Stimulated activated CD4-positive, alpha-beta T cell treated with anti-CD3 and anti-CD28 coated beads, Interleukin-2, amount 100 ng/mL, for 48 hours (primary cell): ENCODE measurements at regions not wholly inside any gene's neighbourhood (a gene's known extent, or its start where the extent isn't known, plus 50 kb on each side); places are given as distances from the start of the nearest gene placed in this dataset.
"Not testable (repeated sequence)": the region's sequence is repeated elsewhere in the genome, so short reads cannot be mapped to it uniquely, and the experiment has no call there.

ENCODE experiments used
- DNase-seq, 2 donors: peaks; one replicate each; pipeline ENCODE4 v3.0.0-alpha.2; 2020

DNA sequence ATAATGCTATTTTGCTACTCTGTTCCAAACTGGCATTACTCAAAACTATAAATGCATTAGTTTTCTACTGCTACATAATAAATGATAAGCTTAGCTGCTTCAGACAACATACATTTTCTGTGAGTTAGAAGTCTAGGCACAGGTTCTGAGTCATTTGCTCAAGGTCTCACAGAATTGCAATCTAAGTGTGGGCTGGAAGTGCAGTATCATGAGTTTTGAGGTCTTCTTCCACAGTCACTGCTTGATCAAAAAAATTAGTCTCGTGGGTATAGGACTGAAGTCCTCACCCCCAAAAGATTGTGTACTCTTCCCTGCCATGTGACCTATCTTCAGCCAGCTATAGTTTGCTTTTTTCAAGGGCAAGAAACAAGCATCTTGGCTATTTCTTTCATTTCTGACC lies 676.9 kb downstream of the ADCYAP1 start:
- no peak for DNase-seq

GRCh38 chr18:1585881-1586488 lies 681.3 kb downstream of the ADCYAP1 start:
- no peak for DNase-seq

DNA sequence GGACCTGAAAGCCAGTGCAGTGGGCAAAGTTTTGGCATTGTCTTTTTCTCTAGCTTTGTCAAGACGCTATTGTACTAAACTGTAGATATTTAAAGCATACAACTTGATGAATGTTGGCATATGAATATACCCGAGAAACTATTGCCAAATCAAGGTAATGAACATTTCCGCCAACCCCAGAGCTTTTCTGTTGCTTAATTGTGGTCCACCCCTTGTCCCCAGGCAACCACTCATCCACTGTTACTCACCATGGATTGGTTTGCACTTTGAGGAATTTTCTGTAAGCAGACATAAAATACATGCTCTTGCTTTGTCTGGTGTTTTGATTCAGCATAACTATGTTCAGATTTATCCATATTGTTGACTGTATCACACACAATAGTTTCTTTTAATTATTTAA lies 688.4 kb downstream of the ADCYAP1 start:
- DNase-seq: no peak

GRCh38 chr18:1595195-1595594 lies 690.5 kb downstream of the ADCYAP1 start:
- no peak for DNase-seq

DNA sequence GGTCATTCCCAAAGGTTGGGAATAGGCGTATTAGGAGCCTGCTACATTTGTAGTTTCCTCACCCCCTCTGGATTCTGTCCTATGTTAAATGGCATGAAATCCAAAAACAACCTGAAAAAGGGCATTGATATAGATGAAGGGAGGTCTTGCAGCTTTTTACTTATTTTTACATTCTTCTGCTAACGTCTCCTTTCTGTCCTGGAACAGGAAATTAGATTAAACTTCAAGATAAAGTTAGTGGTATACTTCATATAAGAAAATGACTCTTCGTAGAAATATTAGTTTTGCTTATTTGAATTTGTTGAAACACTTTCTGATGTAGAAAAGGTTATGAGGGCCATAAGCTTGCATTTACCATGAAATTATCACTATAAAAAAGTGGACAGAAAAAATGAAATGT lies 694.5 kb downstream of the ADCYAP1 start:
- no peak for DNase-seq

GRCh38 chr18:1604751-1605150 lies 700.1 kb downstream of the ADCYAP1 start:
- no peak for DNase-seq

- DNase-seq: no peak
Measured at GRCh38 chr18:1618364-1618763, 713.7 kb downstream of the ADCYAP1 start.

DNA sequence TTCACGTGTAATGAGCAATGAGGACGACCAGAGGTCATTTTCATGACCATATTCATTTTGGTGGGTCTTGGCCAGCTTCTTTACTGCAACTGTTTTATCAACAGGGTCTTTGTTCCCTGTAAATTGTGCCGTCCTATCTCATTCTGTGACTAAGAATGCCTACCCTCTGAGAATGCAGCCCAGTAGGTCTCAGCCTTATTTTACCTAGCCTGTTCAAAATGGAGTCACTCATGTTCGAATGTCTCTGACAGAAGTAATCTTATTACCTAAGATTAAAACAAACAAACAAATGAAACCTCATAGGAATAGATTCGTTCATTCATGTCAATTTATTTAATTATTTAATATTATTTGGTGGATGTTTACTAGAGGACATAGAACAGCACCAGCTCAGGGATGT lies 714.8 kb downstream of the ADCYAP1 start:
- no peak for DNase-seq

GRCh38 chr18:1624612-1625011 lies 719.9 kb downstream of the ADCYAP1 start:
- DNase-seq: no peak

- no peak for DNase-seq
Measured at GRCh38 chr18:1627494-1627893, 722.8 kb downstream of the ADCYAP1 start.

DNA sequence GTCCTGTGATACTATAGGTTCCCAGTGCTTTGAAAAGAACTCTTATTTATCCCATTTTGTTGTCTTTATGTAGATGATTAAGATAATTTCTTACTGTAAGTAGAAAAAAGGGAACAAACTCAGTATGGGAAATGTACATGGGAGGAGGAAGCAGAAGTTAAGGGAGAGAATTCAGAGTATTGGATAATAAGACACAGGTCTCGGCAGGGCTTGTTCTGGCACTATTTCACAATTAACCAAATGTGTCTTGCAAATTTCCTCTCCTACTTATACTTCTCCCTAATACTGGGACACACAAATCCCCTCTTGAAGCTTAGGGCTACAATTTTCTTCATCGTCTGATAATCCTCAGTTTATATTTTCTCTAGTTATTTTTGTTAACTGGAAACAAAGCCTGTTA lies 744.0 kb downstream of the ADCYAP1 start:
- no peak for DNase-seq

DNA sequence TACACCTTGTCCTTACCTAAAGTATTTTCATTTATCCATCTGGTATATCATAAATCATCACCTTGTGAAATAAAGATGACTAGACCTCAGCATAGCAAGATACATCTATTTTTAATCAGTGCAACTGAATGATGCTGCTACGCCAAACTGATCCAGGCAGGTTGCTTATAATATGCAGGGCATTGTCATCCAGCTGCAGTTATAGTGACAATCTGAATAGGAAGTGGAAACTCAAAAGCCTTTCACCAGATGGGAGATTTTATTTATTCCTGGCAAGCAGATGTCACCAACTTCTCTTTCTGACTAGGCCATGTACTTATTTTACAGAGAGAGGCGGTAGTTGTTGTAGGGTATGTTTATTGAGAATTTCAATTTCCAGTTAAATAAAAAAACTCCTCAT lies 747.3 kb downstream of the ADCYAP1 start:
- DNase-seq: no peak

- no peak for DNase-seq
Measured at GRCh38 chr18:1653873-1654272, 749.2 kb downstream of the ADCYAP1 start.

- DNase-seq: no peak
Measured at GRCh38 chr18:1657876-1658275, 753.2 kb downstream of the ADCYAP1 start.

- DNase-seq: no peak
Measured at GRCh38 chr18:1658908-1659566, 754.4 kb downstream of the ADCYAP1 start.

DNA sequence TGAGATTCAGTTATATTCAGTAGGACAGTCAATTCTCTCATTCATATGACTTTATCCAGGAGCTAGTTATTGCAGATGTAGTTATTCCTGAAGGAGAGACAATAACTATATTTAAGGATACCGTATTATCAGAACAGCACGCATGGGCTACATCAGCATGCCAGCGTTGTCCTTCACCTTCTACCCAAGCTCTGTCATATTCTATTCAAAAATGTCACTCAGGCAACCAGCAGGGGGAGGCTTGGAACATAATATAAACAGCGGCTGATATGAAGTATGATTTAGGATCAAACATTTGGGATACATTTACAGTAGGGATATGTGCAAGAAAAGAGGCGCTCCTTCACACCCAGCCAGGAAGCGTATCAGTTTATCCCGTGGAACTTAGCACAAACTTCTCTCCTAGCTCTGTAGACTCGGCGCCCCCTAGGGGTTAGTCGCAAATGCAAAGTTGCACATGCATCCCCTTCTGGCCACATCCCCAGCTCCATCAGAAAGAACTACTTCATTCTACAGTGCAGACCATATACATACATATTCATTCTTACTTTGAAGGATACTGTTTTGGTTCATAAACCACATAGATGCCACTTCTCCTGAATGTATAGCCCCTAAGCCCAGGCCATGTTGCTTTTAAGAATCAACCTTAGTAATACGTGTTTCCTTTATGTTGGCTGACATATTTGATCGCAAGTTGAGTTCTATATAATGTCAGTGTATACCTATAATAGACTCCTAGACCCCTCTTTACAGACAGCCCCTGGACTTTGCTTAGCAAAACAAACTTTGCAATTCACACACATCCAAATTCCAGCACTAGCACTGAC lies 759.4 kb downstream of the ADCYAP1 start:
- DNase-seq: peak; percentile 10 to 32

DNA sequence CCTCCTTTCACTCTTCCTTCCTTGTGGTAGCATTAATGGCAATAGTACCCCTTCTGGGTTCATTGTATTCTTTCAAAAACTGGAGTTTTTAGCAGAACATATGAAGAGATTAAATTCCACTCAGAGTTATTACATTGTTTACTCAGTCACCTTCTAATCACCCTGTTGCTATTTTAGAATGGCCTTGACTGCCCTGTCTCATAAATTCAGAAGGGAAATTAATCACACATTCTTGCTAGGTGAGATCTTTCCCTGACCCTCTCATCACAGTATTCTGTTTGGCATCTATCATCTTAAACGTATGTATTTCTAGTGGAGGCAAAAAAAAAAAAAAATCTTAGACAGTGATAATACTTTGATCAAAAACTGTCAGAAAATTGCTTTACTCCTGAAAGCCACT lies 760.4 kb downstream of the ADCYAP1 start:
- DNase-seq: no peak

DNA sequence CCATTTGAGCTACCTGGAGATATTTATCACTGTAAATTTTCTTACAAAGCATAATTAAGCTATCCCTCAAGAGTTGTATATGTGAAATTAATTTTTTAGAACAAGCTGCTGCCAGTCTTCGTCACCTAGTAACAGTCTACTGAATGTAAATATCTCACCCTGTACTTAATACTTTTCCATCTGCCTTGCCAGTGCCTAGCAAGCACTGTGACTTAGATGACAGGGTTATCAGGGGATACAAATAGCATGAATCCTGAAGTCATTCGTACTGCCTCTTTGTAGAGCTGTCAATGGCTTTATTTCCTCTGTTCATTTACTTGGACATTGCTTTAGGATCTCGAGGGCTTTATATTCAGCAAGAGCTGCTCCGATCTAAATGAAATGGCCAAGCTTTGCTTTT lies 763.6 kb downstream of the ADCYAP1 start:
- no peak for DNase-seq

- DNase-seq: not testable (repeated sequence)
Measured at GRCh38 chr18:1671710-1672109, 767.0 kb downstream of the ADCYAP1 start.

DNA sequence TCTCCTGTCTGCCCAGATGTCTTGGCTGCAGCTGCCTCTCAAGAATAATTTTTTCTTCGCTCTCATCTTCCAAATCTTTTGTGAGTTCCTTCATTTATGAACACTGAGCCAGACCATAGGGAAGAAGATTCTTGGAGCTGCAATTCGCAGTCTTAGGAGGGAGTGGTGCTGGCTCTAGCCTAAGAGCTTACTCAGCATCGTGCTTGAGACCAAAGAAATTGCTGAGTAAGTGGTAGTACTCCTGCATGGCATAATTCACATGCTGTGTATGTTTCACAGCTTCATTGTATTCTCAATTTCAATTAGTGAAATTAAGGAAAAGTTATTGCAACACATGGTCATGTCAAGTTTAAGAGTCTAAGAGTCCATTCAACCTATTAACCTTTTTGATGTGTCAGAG lies 771.7 kb downstream of the ADCYAP1 start:
- no peak for DNase-seq

GRCh38 chr18:1680108-1680507 lies 775.4 kb downstream of the ADCYAP1 start:
- DNase-seq: no peak

- DNase-seq: no peak
Measured at GRCh38 chr18:1691863-1692262, 787.2 kb downstream of the ADCYAP1 start.

GRCh38 chr18:1708006-1708405 lies 803.3 kb downstream of the ADCYAP1 start:
- DNase-seq: no peak

DNA sequence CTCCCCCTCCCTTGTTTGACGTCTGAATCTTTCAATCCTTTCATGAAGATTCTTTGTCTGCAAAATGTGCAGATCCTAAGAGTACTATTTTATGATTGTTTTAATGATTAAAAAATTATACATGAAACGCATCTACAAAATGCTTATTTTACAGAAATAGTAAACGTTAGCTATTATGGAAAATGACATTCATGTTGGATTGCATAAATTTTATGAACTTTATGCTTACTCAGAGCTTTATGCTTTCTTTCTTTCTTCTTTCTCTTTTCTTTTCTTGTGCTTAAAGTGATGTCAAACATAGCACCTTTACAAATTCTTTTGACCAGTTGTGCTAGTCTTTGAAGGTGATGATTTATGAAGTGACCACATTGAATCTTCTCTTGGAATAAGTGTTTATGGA lies 805.4 kb downstream of the ADCYAP1 start:
- no peak for DNase-seq
